Cerebellar cortex (tissue), 1 donor: ENCODE measurements at regions not wholly inside any gene's neighbourhood (a gene's known extent, or its start where the extent isn't known, plus 50 kb on each side); places are given as distances from the start of the nearest gene placed in this dataset.

ENCODE experiments used
- DNase-seq: peaks from one replicate; pipeline ENCODE4 v3.0.0-alpha.2; 2015; ENCODE audit warnings: low spot score

- no peak for DNase-seq
Measured at GRCh38 chr12:23464241-23464812, 485.1 kb downstream of the SOX5 start.

GRCh38 chr12:23472329-23472971, 477.0 kb downstream of the SOX5 start:
- no peak for DNase-seq

- DNase-seq = no peak
Measured at GRCh38 chr12:23473071-23473470, 476.4 kb downstream of the SOX5 start.

GRCh38 chr12:23474438-23474976, 475.0 kb downstream of the SOX5 start:
- DNase-seq = no peak
